Stomach smooth muscle (tissue), 2 donors: ENCODE measurements at regions not wholly inside any gene's neighbourhood (a gene's known extent, or its start where the extent isn't known, plus 50 kb on each side); places are given as distances from the start of the nearest gene placed in this dataset.

Experiments used
- H3K27ac ChIP-seq: one replicate; pipeline ENCODE4 v1.7.0; 2013; ENCODE audit warnings: mild to moderate bottlenecking, low read length, inconsistent platforms
- H3K27me3 ChIP-seq, 2 donors: one replicate each; pipeline ENCODE4 v1.7.0; 2013; ENCODE audit warnings: low read length in 2 of 2; ENCODE audit not compliant: insufficient read depth in 2 of 2, control insufficient read depth in 1 of 2
- H3K36me3 ChIP-seq, 2 donors: one replicate each; pipeline ENCODE4 v1.7.0; 2013; ENCODE audit warnings: low read length in 2 of 2; ENCODE audit not compliant: control insufficient read depth in 2 of 2, insufficient read depth in 2 of 2
- H3K4me1 ChIP-seq: one replicate; pipeline ENCODE4 v1.7.0; 2013; ENCODE audit warnings: low read length; ENCODE audit not compliant: control insufficient read depth, insufficient read depth
- H3K4me3 ChIP-seq, 2 donors: one replicate each; pipeline ENCODE4 v1.7.0; 2013; ENCODE audit warnings: low read length in 2 of 2
- H3K9ac ChIP-seq, 2 donors: one replicate each; pipeline ENCODE4 v1.7.0; 2013; ENCODE audit warnings: low read length in 2 of 2, mild to moderate bottlenecking in 1 of 2
- H3K9me3 ChIP-seq, 2 donors: one replicate each; pipeline ENCODE4 v1.7.0; 2013; ENCODE audit warnings: low read length in 2 of 2; ENCODE audit not compliant: control insufficient read depth in 2 of 2
- donor health status: healthy.
- donor health status: Pancreatic carcinoma.

GRCh38 chr14:89061696-89062095 is 237.2 kb downstream of the TTC8 start:
- Histone ChIP-seq H3K27me3 (no peaks in the 10 kb centered on the region), H3K36me3 (no peaks in the 10 kb centered on the region), H3K9me3 (no peaks in the 10 kb centered on the region), H3K4me1 (no peaks in the 10 kb centered on the region), H3K4me3 (no peak overlapping the region), H3K27ac (no peak overlapping the region), H3K9ac (no peak overlapping the region)

DNA sequence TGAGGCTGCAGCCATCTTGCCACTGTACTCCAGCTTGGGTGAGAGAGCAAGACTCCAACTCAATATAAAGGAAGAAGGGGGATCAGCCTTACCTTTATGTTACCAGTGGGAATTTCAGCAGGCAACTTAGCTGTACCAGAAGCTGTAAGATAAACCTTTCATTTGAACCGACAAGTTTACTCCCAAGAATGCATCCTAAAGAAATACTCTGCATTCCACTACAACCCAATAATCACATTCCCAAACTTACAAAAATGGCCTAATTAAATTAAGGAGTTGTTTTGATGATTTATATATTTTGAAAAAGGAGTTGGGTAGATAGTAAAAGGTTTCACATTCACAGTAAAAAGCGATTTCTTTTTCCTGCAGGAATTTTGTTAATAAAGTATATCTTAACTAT is 241.4 kb downstream of the TTC8 start:
- Histone ChIP-seq H3K27me3 (no peaks in the 10 kb centered on the region), H3K27ac (no peak overlapping the region), H3K9ac (no peak overlapping the region)

DNA sequence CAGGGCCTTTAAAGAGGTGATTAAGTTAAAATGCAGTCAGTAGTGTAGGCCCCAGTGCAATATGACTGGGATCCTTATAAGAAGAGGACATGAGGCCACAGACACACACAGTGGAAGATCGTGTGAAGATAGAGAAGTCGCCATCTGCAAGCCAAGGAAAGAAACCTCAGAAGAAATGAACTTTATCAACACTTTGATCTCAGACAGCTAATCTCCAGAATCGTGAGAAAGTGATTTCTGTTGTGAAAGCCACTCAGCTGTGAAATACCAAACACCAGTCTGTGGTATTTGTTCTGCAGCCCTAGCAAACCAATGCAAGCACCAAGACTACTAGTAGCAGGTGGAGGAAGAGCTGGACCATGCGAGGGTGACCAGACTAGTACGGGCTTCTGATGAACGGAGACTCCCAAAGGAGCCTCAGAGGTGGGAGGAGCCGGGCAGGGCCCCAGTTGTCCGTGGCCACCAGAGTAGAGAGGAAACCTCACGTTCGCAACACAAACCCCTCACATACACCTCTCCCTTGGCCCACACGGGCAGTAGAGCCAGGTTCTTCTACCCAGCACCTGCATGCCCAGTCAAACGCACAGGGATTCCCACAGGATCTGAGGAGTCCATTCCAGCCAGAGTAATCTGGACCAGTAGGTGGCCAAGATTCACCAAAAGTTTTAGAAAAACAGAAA is 243.0 kb downstream of the TTC8 start:
- no peak overlapping the region for H3K4me3 ChIP-seq
- no peaks in the 10 kb centered on the region for H3K27me3 ChIP-seq
- no peaks in the 10 kb centered on the region for H3K9me3 ChIP-seq
- H3K9ac ChIP-seq: no peak overlapping the region
- H3K36me3 ChIP-seq: no peaks in the 10 kb centered on the region
- H3K27ac ChIP-seq: no peak overlapping the region
- H3K4me1 ChIP-seq: no peaks in the 10 kb centered on the region

More for the DNA sequence above, 241.4 kb downstream of the TTC8 start:
- Histone ChIP-seq H3K36me3 (no peaks in the 10 kb centered on the region), H3K4me1 (no peaks in the 10 kb centered on the region), H3K4me3 (no peak overlapping the region), H3K9me3 (no peaks in the 10 kb centered on the region)

DNA sequence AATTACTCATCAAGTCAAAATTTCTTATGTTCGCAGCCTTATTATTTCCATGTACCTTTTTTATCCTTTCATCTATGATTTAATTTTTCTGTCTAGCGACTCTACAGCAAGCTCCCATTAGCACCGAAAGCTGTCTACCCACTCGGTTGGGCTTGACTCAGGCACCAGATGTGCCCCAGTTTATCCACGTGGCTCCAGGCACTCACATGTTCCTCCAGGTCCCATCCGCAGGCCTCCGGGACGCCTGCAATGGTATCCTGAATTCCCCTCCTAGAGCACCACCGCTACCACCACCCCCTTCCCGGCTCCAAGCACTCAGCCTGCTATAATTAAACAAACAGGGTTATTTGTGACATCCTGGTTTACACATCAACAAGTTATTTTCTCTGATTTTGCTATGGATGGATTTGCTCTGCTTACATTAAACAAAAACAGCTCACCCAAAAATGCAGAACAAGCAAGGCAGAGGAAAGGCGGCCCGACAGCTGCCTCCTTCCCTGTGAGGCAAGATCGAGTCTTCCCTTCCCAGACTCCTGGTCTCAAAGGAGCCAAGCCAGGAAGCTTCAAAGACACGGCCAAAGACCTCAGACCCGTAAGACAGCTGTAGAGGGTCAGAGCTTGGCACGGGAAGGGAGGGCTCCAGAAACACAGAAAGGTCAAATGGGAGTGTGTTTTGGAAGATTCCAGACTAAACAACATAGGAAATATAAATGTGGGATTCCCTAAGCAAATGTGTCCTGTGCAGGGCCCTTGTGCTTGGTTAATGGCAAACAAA is 253.8 kb downstream of the TTC8 start:
- H3K27ac ChIP-seq: no peak overlapping the region
- no peaks in the 10 kb centered on the region for H3K27me3 ChIP-seq
- H3K9ac ChIP-seq: no peak overlapping the region
- no peaks in the 10 kb centered on the region for H3K9me3 ChIP-seq
- H3K36me3 ChIP-seq: no peaks in the 10 kb centered on the region
- H3K4me1 ChIP-seq: no peaks in the 10 kb centered on the region
- no peak overlapping the region for H3K4me3 ChIP-seq

DNA sequence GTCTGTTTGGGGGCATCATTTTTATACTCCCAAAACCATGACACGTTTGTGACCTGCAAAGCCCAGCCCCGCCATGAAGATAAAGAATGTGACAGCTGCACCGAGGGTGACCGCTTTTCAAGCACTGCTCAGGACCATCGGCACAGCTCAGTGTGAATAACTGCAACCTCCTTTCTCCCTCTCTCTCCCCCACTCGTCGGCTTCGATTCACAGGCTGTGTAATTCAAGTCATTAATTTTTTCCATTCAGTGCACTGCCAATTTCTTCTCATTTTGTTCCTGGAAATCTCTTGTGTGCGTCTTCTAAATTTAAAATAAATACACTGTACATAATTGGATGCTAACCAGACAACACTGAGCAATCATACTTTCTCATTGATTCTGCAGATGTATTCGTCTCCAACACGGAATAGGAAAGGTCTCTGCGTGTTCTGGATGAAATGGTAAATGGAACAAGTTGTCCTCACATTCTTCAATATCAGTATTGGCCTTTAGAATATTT is 260.8 kb downstream of the TTC8 start:
- H3K27ac ChIP-seq: peak overlapping the region; percentile 18
- H3K9me3 ChIP-seq: no peaks in the 10 kb centered on the region
- H3K36me3 ChIP-seq: no peaks in the 10 kb centered on the region
- H3K9ac ChIP-seq: no peak overlapping the region
- no peak overlapping the region for H3K4me3 ChIP-seq
- peaks cover 6% of the 10 kb centered on the region for H3K4me1 ChIP-seq
- H3K27me3 ChIP-seq: no peaks in the 10 kb centered on the region

DNA sequence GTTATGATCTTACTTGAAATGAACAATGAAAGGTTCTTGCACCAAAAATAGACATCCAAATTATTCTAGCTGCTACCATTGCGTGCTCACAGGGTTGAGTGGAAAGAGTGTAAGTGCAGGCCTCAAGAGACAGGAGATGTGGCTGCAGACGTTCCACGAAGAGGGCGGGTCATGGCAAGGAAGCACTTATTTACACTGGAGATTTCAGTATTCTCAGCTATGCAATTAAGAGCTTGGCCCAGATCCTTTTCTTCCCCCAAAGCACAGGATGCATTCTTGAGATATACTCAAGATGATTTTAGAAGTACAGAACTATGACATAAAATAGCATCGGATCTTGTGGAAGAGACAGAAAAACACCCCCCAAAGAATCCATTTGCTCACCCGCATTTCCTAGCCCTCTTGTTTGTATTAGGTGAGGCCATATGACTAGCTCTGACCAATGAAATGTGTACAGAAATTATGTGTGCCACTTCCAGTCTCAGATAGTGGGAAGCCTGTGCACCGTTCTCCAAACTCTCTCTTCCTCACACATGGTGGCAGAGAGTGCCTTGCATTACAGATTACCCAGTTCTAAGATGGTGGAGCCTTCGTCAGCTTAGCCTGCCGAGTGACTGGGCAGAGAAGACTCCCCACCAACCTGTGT is 261.4 kb downstream of the TTC8 start:
- Histone ChIP-seq H3K4me3 (peak overlapping the region in 1 of 2 donors; percentile 10), H3K36me3 (no peaks in the 10 kb centered on the region), H3K9me3 (no peaks in the 10 kb centered on the region), H3K27ac (no peak overlapping the region), H3K4me1 (peaks cover 6% of the 10 kb centered on the region), H3K27me3 (no peaks in the 10 kb centered on the region), H3K9ac (no peak overlapping the region)

- Histone ChIP-seq H3K27me3 (no peaks in the 10 kb centered on the region), H3K27ac (no peak overlapping the region), H3K4me1 (peaks cover 6% of the 10 kb centered on the region), H3K9me3 (no peaks in the 10 kb centered on the region), H3K9ac (no peak overlapping the region), H3K36me3 (no peaks in the 10 kb centered on the region), H3K4me3 (no peak overlapping the region)
Measured at GRCh38 chr14:89088530-89088929, 264.1 kb downstream of the TTC8 start.

DNA sequence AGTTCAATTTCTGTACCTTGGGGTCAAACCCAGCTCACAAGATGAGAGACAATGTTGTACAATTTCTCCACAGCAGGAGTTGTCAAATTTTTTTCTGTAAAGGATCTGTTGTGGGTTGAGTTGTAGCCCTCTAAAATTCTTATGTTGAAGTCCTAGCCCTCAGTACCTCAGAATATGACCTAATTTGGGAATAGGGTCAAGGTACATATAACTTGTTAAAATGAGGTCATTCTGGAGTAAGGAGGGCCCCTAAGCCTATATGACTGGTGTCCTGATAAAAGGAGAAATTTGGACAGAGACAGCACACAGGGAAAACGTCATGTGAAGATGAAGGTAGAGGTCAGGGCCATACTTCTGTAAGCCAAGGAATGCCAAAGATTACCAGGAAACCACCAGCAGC is 264.9 kb downstream of the TTC8 start:
- Histone ChIP-seq H3K36me3 (no peaks in the 10 kb centered on the region), H3K27me3 (no peaks in the 10 kb centered on the region), H3K9me3 (no peaks in the 10 kb centered on the region), H3K4me3 (no peak overlapping the region), H3K4me1 (peaks cover 6% of the 10 kb centered on the region), H3K27ac (no peak overlapping the region), H3K9ac (no peak overlapping the region)

GRCh38 chr14:89091781-89092180 is 267.3 kb downstream of the TTC8 start:
- no peaks in the 10 kb centered on the region for H3K4me1 ChIP-seq
- H3K4me3 ChIP-seq: no peak overlapping the region
- no peaks in the 10 kb centered on the region for H3K36me3 ChIP-seq
- H3K27me3 ChIP-seq: no peaks in the 10 kb centered on the region
- H3K9ac ChIP-seq: no peak overlapping the region
- H3K9me3 ChIP-seq: no peaks in the 10 kb centered on the region
- no peak overlapping the region for H3K27ac ChIP-seq

DNA sequence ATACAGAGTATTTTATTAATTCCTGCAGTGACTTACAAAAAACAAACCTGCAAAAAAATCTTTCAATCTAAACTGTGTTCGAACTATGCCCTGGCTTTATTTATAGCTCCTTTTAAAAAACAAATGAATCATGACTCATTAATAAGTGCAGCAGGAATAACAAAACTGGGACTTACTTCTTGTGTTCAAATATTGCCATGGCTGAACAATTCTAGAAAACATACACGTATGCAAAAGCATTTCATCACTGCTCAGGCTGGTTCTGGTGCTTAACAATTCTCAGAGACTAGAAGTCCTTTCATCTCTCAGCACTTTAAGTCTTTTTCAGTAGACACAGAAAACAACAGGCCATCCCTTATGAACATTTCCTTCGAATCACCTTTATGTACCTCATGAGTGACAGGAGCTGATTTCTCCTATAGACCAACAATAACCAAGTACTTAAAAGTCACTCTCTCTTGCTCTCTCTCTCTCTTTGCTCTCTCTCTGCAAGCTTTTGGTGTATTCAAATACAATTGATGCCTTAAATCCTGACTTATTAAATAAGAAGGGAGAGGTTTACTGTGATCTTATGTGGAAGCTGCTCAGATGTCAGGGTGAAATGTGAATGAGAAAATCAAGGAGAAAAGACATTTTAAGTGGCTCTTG is 268.8 kb downstream of the TTC8 start:
- H3K9ac ChIP-seq: no peak overlapping the region
- no peak overlapping the region for H3K27ac ChIP-seq
- H3K27me3 ChIP-seq: no peaks in the 10 kb centered on the region
- H3K4me1 ChIP-seq: no peaks in the 10 kb centered on the region
- no peak overlapping the region for H3K4me3 ChIP-seq
- no peaks in the 10 kb centered on the region for H3K9me3 ChIP-seq
- no peaks in the 10 kb centered on the region for H3K36me3 ChIP-seq
